ES-I3 (cell line): ENCODE measurements at regions not wholly inside any gene's neighbourhood (a gene's known extent, or its start where the extent isn't known, plus 50 kb on each side); places are given as distances from the start of the nearest gene placed in this dataset.
"Not testable (repeated sequence)": the region's sequence is repeated elsewhere in the genome, so short reads cannot be mapped to it uniquely, and the experiment has no call there.

Experiments used
- H3K36me3 ChIP-seq: 2 replicates; pipeline ENCODE4 v1.6.1; 2013; ENCODE audit warnings: mild to moderate bottlenecking, low read length, control low read depth, moderate library complexity; ENCODE audit not compliant: insufficient read depth
- H3K4me1 ChIP-seq: 2 replicates; pipeline ENCODE4 v1.6.1; 2013; ENCODE audit warnings: mild to moderate bottlenecking, control low read depth, low read length; ENCODE audit not compliant: insufficient read depth
- H3K9ac ChIP-seq: 2 replicates; pipeline ENCODE4 v1.6.1; 2013; ENCODE audit warnings: low read depth, mild to moderate bottlenecking, low read length, moderate library complexity
- H3K9me3 ChIP-seq: 2 replicates; pipeline ENCODE4 v1.6.1; 2013; ENCODE audit warnings: mild to moderate bottlenecking, low read length, moderate library complexity; ENCODE audit not compliant: control insufficient read depth, insufficient read depth

DNA sequence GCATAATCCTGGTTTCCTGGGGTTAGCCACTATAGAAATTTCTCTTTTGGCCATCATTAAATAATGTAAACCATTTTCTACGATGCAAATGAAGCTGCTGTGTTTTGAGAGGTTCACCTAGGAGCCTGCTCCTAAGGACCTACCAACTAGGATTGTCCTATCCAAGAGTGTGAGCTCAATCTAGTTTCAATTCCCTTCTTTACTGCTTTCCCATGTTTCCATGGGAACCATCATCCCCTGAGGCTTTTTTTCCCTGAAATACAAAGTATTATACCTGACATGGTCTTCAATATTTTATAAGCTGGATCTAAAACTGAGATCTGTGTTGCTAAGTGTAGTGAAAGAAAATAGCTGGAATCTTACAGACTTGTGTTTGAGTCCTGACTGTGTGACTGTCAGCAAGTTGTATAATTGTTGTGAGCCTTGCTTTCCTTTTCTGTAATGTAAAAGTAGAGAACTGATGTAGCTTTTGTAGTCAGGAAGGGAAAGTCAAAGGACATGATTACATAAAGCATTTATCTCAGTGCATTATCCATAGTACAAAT lies 453.2 kb downstream of the PRR16 start:
- Histone ChIP-seq H3K4me1 (peaks cover 4% of the 10 kb centered on the region; the same call in 1 of the 2 replicates), H3K9me3 (no peaks in the 10 kb centered on the region), H3K9ac (no peak overlapping the region), H3K36me3 (no peaks in the 10 kb centered on the region)

DNA sequence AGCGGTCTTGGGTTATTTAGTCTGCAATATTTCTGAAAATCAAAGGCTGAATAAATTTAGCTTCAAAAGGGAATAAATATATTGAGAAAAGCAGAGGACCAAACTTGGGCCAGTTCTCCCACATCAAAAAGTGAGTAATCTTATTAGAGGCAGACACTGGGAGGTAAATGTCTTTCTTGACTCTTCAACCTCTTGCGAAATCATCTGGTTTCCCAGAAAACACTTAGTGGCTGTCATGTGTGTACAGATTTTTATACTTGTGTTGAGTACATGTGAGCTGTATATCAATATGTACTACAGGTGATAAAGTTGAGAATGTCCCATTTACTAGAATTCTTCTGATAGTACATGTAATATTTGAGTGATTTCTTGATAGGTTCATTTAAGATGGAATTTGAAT lies 454.9 kb downstream of the PRR16 start:
- Histone ChIP-seq H3K4me1 (peaks cover 4% of the 10 kb centered on the region; the same call in 1 of the 2 replicates), H3K9ac (no peak overlapping the region), H3K9me3 (no peaks in the 10 kb centered on the region), H3K36me3 (no peaks in the 10 kb centered on the region)

DNA sequence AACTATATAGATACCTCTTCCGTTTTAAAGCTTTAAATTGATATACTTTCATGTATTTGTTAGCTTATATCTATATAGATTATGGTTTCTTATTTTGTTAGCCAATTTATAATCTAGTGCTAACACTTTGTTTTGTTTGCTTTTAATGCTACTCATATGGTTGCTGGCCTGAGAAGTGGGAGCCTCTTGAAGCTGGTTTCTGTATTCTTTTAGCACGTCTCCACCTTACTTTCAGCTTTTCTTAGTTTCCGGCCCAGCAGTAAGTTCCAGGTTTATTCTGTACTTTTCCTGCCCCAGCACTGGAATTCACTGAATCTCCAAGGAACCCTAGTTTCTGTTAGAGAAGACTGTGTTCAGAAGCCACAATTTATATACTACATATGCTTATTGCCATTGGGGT lies 458.9 kb downstream of the PRR16 start:
- no peaks in the 10 kb centered on the region for H3K36me3 ChIP-seq
- H3K9ac ChIP-seq = no peak overlapping the region
- no peaks in the 10 kb centered on the region for H3K9me3 ChIP-seq
- H3K4me1 ChIP-seq = peaks cover 4% of the 10 kb centered on the region; the same call in 1 of the 2 replicates

DNA sequence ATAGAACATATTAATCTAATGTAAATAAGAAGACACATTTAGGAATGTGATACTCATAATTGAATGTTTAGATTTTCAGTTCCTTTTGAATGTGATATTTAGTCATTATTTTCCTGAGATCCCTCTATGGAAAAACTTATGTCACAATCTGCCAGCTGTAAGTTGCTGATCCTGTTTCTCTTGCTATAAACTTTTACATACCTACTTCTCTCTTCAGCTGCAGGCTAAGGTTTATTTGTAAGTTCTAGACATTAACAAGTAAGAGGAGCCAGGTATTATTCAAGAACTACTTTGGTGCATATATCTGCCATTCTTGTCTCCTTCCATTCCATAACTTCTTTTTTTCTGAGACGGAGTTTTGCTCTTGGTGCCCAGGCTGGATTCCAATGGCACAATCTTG lies 462.4 kb downstream of the PRR16 start:
- H3K4me1 ChIP-seq = no peaks in the 10 kb centered on the region
- H3K36me3 ChIP-seq = no peaks in the 10 kb centered on the region
- no peaks in the 10 kb centered on the region for H3K9me3 ChIP-seq
- no peak overlapping the region for H3K9ac ChIP-seq

DNA sequence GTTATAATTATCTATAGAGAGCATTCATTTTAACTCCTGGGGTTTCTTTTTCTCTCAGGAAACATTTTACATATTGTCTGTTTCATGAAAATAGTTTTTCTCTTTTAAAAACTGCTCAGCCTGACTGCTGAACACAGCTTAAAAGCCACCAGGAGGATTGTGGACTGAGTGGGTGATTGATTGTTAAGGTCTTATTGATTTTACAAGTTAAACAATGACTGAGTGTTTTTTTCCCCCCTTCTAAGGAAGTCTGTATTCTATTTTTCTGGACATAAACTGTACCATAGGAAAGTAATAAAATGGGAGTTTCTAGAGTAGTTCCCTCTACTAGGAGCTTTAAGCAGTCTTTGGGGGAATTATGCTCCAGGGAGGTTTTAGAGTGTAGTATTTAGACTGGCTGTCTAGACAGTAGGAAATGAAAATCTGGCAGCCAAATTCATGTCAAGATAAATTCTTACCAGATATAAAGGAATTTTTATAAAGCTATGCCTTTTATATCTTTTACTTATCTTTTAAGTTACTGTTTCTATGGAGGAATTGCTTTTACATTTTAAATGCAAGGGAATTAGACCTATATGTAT lies 463.9 kb downstream of the PRR16 start:
- no peaks in the 10 kb centered on the region for H3K9me3 ChIP-seq
- H3K4me1 ChIP-seq = no peaks in the 10 kb centered on the region; the same call in 1 of the 2 replicates
- no peaks in the 10 kb centered on the region for H3K36me3 ChIP-seq
- no peak overlapping the region for H3K9ac ChIP-seq

DNA sequence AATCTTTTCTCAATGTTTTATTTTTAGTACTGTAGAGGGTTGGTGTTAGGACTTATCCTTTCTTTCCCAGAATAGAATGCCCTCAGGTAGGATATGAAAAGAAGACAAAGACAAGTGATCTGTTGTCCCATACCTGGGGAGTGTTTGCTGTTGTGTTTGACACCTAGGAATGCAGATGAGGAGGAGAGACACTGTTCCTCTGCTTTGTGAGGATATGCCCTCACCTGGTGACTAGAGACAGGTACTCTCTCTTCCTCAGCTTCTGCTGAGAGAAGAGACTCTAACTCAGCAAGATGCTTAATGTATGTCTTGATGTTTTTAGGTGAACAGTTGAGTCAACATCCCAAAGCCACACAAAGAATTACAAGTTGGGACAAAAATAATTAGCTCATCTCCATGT lies 468.4 kb downstream of the PRR16 start:
- Histone ChIP-seq H3K9ac (no peak overlapping the region), H3K36me3 (no peaks in the 10 kb centered on the region), H3K9me3 (no peaks in the 10 kb centered on the region), H3K4me1 (no peaks in the 10 kb centered on the region; the same call in 1 of the 2 replicates)

DNA sequence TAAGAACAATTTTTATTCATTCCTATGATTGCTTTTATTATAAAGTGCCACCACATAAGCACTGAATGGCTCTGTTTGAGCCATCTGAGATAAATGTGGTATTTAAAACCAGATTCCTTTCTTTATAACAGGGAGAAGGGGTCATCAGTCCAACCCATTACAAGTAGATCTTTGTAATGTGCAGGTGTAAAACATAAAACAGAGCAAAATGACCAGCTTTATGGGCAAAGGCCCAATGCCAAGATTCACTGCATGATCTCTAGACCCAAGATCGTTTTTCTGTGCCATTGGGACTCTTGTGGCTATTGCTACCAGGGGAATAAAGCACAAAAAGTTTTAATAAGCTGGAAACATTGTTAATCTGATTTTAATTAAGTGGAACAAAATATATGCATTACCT lies 469.9 kb downstream of the PRR16 start:
- Histone ChIP-seq H3K9me3 (no peaks in the 10 kb centered on the region), H3K36me3 (no peaks in the 10 kb centered on the region), H3K4me1 (no peaks in the 10 kb centered on the region; the same call in 1 of the 2 replicates), H3K9ac (no peak overlapping the region)

DNA sequence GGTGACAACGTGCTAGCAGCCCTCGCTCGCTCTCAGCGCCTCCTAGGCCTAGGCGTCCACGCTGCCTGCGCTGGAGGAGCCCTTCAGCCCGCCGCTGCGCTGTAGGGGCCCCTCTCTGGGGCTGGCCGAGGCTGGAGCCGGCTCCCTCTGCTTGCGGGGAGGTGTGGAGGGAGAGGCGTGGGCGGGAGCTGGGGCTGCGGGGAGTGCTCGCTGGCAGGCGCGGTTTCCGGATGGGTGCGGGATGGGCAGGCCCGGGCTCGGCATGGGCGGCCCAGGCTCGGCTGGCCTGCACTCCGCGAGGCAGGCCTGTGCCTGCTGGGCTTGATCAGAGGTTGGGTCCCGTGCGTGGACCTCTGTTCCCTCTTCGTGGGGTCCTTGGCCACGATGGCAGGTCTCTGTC lies 472.6 kb downstream of the PRR16 start:
- no peaks in the 10 kb centered on the region for H3K9me3 ChIP-seq
- H3K4me1 ChIP-seq = peaks cover 3% of the 10 kb centered on the region; the same call in 1 of the 2 replicates
- H3K9ac ChIP-seq = no peak overlapping the region
- H3K36me3 ChIP-seq = no peaks in the 10 kb centered on the region

DNA sequence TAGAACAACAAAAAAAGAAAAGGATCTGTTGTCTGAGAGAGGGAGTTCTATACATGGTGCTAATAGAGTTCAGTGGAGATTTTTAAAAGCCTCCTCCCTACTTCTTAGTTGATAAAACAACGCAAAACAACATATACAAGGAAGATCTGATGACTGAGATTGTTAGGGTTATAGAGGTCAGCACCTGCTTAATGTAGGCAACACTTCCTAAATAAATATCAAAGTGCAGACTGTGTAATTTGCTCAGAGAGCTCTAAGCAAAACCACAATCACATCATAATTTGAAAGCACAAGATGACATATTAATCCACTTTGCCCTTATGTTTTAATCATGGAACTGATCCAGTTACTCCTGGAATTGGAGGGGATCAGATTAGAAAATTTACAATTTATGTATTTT lies 474.5 kb downstream of the PRR16 start:
- Histone ChIP-seq H3K9me3 (no peaks in the 10 kb centered on the region), H3K36me3 (no peaks in the 10 kb centered on the region), H3K4me1 (peaks cover 18% of the 10 kb centered on the region)

DNA sequence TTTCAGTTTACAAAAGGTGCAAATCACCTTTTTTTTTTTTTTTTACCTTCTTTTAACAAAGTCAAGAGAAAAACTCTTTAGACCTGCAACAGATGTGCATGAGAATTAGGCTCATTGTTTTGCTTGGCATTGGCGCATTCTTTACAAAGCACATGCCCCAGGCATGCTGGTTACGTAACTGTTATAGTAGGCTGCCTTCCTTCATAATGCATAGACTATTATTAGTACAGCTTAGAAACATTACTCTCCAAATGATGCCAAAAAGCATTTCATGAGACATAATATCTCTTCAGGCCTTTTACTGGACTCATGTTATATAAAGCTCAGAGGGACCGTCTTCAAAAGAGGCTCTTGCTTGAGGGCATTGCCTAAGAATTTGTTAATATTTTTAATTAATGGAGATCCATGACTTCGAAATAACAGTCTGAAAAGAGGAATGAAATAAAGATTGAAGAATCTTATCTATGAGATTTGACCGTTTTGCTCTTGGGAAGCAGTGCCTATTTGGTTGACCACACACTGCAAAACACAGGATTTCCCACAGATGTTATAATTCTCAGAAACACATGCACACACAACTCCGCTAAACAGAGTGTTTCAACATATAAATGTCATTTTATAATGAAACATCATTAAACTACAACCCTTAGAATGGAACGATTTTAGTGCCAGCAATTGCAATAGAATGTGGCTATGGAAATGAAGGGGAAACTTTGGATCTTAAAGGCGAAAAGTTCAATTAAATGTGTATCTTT lies 478.7 kb downstream of the PRR16 start:
- no peaks in the 10 kb centered on the region for H3K9me3 ChIP-seq
- peaks cover 18% of the 10 kb centered on the region for H3K4me1 ChIP-seq
- no peak overlapping the region for H3K9ac ChIP-seq

More for the DNA sequence above, 474.5 kb downstream of the PRR16 start:
- H3K9ac ChIP-seq = no peak overlapping the region

DNA sequence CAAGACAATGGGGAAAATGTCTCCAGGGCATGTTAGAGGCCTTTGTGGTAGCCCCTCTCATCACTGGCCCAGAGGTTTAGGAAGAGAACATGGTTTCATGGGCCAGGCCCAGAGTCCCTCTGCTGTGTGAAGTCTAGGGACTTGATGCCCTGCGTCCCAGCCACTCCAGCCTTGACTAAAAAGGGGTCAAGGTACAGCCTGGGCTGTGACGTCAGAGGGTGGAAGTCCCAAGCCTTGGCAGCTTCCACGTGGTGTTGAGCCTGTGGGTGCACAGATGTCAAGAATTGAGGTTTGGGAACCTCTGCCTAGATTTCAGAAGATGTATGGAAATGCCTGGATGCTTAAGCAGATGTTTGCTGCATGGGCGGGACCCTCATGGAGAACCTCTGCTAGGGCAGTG lies 485.5 kb downstream of the PRR16 start:
- peaks cover 19% of the 10 kb centered on the region for H3K9me3 ChIP-seq
- H3K36me3 ChIP-seq, H3K9ac ChIP-seq: not testable (repeated sequence)
- H3K4me1 ChIP-seq = peaks cover 10% of the 10 kb centered on the region

More for the DNA sequence above, 478.7 kb downstream of the PRR16 start:
- no peaks in the 10 kb centered on the region for H3K36me3 ChIP-seq

DNA sequence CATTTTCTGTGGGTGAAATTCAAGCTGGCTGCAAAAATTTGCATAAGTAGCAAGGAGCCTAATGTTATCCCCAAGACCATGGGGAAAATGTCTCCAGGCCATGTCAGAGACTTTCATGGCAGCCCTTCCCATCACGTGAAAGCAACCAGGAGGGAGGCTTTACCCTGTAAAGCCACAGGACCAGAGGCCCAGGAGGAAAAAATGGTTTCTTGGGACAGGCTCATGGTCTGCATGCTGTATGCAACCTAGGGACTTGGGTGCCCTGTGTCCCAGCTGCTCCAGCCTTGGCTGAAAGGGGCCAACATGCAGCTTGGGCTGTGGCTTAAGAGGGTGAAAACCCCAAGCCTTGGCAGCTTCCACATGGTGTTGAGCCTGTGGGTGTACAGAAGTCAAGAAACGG lies 489.3 kb downstream of the PRR16 start:
- not testable (repeated sequence) for H3K9ac ChIP-seq, H3K36me3 ChIP-seq
- Histone ChIP-seq H3K4me1 (peaks cover 10% of the 10 kb centered on the region), H3K9me3 (peaks cover 21% of the 10 kb centered on the region)

DNA sequence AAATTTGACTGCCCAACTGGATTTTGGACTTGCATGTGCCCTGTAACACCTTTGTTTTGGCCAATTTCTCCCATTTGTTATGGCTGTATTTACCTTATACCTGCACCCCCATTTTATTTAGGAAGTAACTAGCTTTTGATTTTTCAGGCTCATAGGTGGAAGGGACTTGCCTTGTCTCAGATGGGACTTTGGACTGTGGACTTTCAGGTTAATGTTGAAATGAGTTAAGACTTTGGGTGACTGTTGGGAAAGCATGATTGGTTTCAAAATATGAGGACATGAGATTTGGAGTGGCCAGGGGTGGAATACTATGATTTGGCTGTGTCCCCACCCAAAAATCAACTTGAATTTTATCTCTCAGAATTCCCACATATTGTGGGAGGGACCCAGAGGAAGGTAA lies 490.2 kb downstream of the PRR16 start:
- no peak overlapping the region for H3K9ac ChIP-seq
- 0 out of 2 replicates have a peak, but pooled peaks cover 5% of the 10 kb centered on the region for H3K4me1 ChIP-seq
- no peaks in the 10 kb centered on the region for H3K36me3 ChIP-seq
- peaks cover 21% of the 10 kb centered on the region for H3K9me3 ChIP-seq

DNA sequence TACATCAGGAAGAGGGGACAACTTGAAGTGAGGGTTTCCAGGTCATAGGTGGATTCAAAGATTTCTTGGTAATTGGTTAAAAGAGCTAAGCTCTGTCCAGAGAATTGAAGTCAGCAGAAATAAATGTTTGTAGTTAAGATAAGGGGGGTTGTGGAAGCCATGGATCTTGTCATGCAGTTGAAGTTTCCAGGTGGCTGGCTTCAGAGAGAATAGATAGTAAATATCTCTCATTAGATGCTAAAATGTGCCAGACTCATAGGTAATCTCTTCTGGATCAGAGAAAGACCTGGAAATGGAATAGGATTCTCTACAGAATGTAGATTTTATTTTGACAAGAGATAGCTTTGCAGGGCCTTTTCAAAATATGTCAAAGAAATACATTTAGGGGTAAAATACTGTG lies 491.7 kb downstream of the PRR16 start:
- Histone ChIP-seq H3K4me1 (no peaks in the 10 kb centered on the region), H3K9ac (no peak overlapping the region), H3K36me3 (no peaks in the 10 kb centered on the region), H3K9me3 (peaks cover 18% of the 10 kb centered on the region)
